GM23248 (cell line): ENCODE measurements at regions not wholly inside any gene's neighbourhood (a gene's known extent, or its start where the extent isn't known, plus 50 kb on each side); places are given as distances from the start of the nearest gene placed in this dataset.

Source experiments
- EZH2 ChIP-seq: fragments of 200-600 bp; sonication (generic); IDR thresholded peaks from 2 replicates; pipeline ENCODE4 v1.6.1; 2018; ENCODE audit warnings: antibody characterized with exemption, mild to moderate bottlenecking; ENCODE audit not compliant: insufficient read depth, poor library complexity, severe bottlenecking
- EZH2phosphoT487 ChIP-seq: fragments of 200-600 bp; sonication (generic); IDR thresholded peaks from 2 replicates; pipeline ENCODE4 v1.6.1; 2018; ENCODE audit warnings: antibody characterized with exemption, moderate library complexity, mild to moderate bottlenecking, low read depth; ENCODE audit not compliant: insufficient read depth

DNA sequence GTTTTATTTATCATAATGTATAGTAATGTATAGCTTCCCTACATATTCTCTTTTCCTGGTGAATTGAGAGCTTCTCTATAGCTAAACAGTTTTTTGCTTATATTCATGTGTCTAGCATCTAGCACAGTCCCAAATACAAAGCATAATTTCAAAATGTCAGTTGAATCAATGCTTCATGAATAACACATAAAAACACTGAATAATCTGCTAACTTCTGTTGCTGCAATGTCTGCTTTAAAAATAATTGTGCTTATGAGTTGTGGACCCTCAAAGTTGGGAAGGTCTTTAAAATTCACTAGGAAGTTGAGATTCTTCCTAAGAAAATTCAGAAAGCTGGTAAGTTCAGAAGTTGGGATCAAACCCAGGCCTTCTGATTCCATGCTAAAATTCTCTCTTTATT is 600.9 kb upstream of the FAM98A start:
- no peak for TF ChIP-seq EZH2
- TF ChIP-seq EZH2phosphoT487, result no peak
